ENCODE measurements at regions not wholly inside any gene's neighbourhood (a gene's known extent, or its start where the extent isn't known, plus 50 kb on each side); places are given as distances from the start of the nearest gene placed in this dataset.

GRCh38 chr6:62889240-62889639 lies 322.0 kb upstream of the FKBP1C start:
- in situ Hi-C loops (cut with MboI; ENCODE audit: low sequenced_read_pairs, unreplicated experiment), result no loop called here
- no peak for TF ChIP-seq CTCF (IDR thresholded peaks at IDR 0.05; ENCODE audit: borderline replicate concordance, control extremely low read depth, extremely low read depth, insufficient read depth, missing control alignments)
- no peak for DNase-seq (ENCODE audit: low spot score)

GRCh38 chr6:62891065-62891647 lies 320.1 kb upstream of the FKBP1C start:
- DNase-seq (ENCODE audit: low spot score), result no peak
- TF ChIP-seq CTCF (IDR thresholded peaks at IDR 0.05; ENCODE audit: borderline replicate concordance, control extremely low read depth, extremely low read depth, insufficient read depth, missing control alignments), result no peak
- in situ Hi-C loops (cut with MboI; ENCODE audit: low sequenced_read_pairs, unreplicated experiment), result no loop called here

GRCh38 chr6:62894114-62894513 lies 317.2 kb upstream of the FKBP1C start:
- in situ Hi-C loops (cut with MboI; ENCODE audit: low sequenced_read_pairs, unreplicated experiment), result no loop called here
- DNase-seq (ENCODE audit: low spot score), result no peak
- TF ChIP-seq CTCF (IDR thresholded peaks at IDR 0.05; ENCODE audit: borderline replicate concordance, control extremely low read depth, extremely low read depth, insufficient read depth, missing control alignments), result no peak

- DNase-seq (ENCODE audit: low spot score), result no peak
- in situ Hi-C loops (cut with MboI; ENCODE audit: low sequenced_read_pairs, unreplicated experiment), result no loop called here
- TF ChIP-seq CTCF (IDR thresholded peaks at IDR 0.05; ENCODE audit: borderline replicate concordance, control extremely low read depth, extremely low read depth, insufficient read depth, missing control alignments), result no peak
Measured at GRCh38 chr6:62903266-62903665, 308.0 kb upstream of the FKBP1C start.

- in situ Hi-C loops (cut with MboI; ENCODE audit: low sequenced_read_pairs, unreplicated experiment), result no loop called here
- TF ChIP-seq CTCF (IDR thresholded peaks at IDR 0.05; ENCODE audit: borderline replicate concordance, control extremely low read depth, extremely low read depth, insufficient read depth, missing control alignments), result no peak
- DNase-seq (ENCODE audit: low spot score), result no peak
Measured at GRCh38 chr6:62904687-62905086, 306.6 kb upstream of the FKBP1C start.

GRCh38 chr6:62914530-62914929 lies 296.7 kb upstream of the FKBP1C start:
- no peak for DNase-seq (ENCODE audit: low spot score)
- no peak for TF ChIP-seq CTCF (IDR thresholded peaks at IDR 0.05; ENCODE audit: borderline replicate concordance, control extremely low read depth, extremely low read depth, insufficient read depth, missing control alignments)
- in situ Hi-C loops (cut with MboI; ENCODE audit: low sequenced_read_pairs, unreplicated experiment), result no loop called here
